Uterus (tissue), 2 donors: ENCODE measurements at regions not wholly inside any gene's neighbourhood (a gene's known extent, or its start where the extent isn't known, plus 50 kb on each side); places are given as distances from the start of the nearest gene placed in this dataset.

Source experiments
- CTCF ChIP-seq, 4 experiments: fragments of 200-600 bp in 2 of 4; fragments of 450-650 bp in 2 of 4; sonication (generic) in 2 of 4; IDR thresholded peaks; one replicate each; pipeline ENCODE4 v1.5.1; 2016 to 2019; ENCODE audit warnings: antibody characterized with exemption in 4 of 4, mild to moderate bottlenecking in 2 of 4, moderate library complexity in 1 of 4
- POLR2A ChIP-seq, 2 donors: fragments of 450-650 bp; IDR thresholded peaks; one replicate each; pipeline ENCODE4 v1.6.1; 2016; ENCODE audit warnings: antibody characterized with exemption in 2 of 2, mild to moderate bottlenecking in 1 of 2, moderate library complexity in 1 of 2

GRCh38 chr14:83470959-83471695 is 1937.5 kb upstream of the SEL1L start:
- TF ChIP-seq POLR2A (IDR thresholded peaks at IDR 0.05): no peak
- no peak for TF ChIP-seq CTCF (IDR thresholded peaks at IDR 0.05)
